GM12878 (cell line): ENCODE measurements at regions not wholly inside any gene's neighbourhood (a gene's known extent, or its start where the extent isn't known, plus 50 kb on each side); places are given as distances from the start of the nearest gene placed in this dataset.

ENCODE experiments used
- CHD1 ChIP-seq: IDR thresholded peaks from 2 replicates; pipeline ENCODE4 v1.6.1; 2012; ENCODE audit warnings: low read depth, low read length, improper control_type of control experiment
- FOXM1 ChIP-seq: IDR thresholded peaks from 2 replicates; pipeline ENCODE4 v1.6.1; 2012; ENCODE audit warnings: low read depth, mild to moderate bottlenecking, inconsistent platforms, low read length, moderate library complexity
- IKZF1 ChIP-seq: fragments of 450-650 bp; conservative IDR thresholded peaks from 2 replicates; pipeline ENCODE4 v1.6.1; 2017; ENCODE audit warnings: antibody characterized with exemption, mild to moderate bottlenecking
- PML ChIP-seq: IDR thresholded peaks from 2 replicates; pipeline ENCODE4 v1.6.1; 2012; ENCODE audit warnings: low read length, inconsistent platforms
- ZBTB11 ChIP-seq: fragments of 450-650 bp; formaldehyde crosslinking; IDR thresholded peaks from 2 replicates; pipeline ENCODE4 v1.5.0; 2022; ENCODE audit warnings: mild to moderate bottlenecking, missing genetic modification characterization
- TF ChIP-seq, protein P1 (sequence below): fragments of 150-350 bp; IDR thresholded peaks from 2 replicates; pipeline ENCODE4 v1.6.1; 2014; ENCODE audit warnings: mild to moderate bottlenecking, low read depth, low read length
- TF ChIP-seq, protein P2 (sequence below): IDR thresholded peaks from 2 replicates; pipeline ENCODE4 v1.6.1; 2011; ENCODE audit warnings: borderline replicate concordance, low read depth, mild to moderate bottlenecking, moderate library complexity, low read length; ENCODE audit not compliant: insufficient read depth, poor library complexity, severe bottlenecking

DNA sequence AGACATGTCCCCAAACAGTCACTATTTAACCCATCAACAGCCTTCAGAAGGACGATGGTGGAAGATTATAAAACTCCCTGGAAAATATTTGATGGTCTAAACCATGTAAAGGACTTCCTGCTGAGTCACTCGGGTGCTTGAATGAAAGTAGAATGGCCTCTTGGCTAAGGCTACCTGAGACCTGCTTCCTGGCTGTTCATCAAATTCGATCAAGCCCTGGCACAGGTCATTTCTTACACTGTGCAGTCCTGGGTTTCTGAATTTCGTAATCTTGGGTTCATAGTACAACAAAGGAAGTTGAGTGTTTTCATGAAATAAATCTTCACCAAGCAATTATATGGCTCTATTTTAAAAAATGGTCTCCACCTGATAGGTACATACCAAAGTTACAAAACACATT lies 260.3 kb upstream of the RNF32 start (continued):
- TF ChIP-seq, protein P1, sequence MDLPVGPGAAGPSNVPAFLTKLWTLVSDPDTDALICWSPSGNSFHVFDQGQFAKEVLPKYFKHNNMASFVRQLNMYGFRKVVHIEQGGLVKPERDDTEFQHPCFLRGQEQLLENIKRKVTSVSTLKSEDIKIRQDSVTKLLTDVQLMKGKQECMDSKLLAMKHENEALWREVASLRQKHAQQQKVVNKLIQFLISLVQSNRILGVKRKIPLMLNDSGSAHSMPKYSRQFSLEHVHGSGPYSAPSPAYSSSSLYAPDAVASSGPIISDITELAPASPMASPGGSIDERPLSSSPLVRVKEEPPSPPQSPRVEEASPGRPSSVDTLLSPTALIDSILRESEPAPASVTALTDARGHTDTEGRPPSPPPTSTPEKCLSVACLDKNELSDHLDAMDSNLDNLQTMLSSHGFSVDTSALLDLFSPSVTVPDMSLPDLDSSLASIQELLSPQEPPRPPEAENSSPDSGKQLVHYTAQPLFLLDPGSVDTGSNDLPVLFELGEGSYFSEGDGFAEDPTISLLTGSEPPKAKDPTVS: no peak
- no peak for TF ChIP-seq IKZF1
- TF ChIP-seq CHD1: no peak
- TF ChIP-seq, protein P2, sequence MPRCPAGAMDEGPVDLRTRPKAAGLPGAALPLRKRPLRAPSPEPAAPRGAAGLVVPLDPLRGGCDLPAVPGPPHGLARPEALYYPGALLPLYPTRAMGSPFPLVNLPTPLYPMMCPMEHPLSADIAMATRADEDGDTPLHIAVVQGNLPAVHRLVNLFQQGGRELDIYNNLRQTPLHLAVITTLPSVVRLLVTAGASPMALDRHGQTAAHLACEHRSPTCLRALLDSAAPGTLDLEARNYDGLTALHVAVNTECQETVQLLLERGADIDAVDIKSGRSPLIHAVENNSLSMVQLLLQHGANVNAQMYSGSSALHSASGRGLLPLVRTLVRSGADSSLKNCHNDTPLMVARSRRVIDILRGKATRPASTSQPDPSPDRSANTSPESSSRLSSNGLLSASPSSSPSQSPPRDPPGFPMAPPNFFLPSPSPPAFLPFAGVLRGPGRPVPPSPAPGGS: no peak
- TF ChIP-seq FOXM1: no peak
- TF ChIP-seq ZBTB11 (CRISPR knock-in tag): no peak
- TF ChIP-seq PML: no peak
